ENCODE measurements at regions not wholly inside any gene's neighbourhood (a gene's known extent, or its start where the extent isn't known, plus 50 kb on each side); places are given as distances from the start of the nearest gene placed in this dataset.

- TF ChIP-seq CTCF (IDR thresholded peaks at IDR 0.05; ENCODE audit: low read depth, low read length, poor library complexity, severe bottlenecking) (no peak), EZH2phosphoT487 (IDR thresholded peaks at IDR 0.05; ENCODE audit: borderline replicate concordance, low read length) (no peak)
Observed at GRCh38 chr2:126810001-126810400, 88.7 kb upstream of the TEX51 start.

Measured in DOHH2 (cell line).